GM21515 (cell line): ENCODE measurements at regions not wholly inside any gene's neighbourhood (a gene's known extent, or its start where the extent isn't known, plus 50 kb on each side); places are given as distances from the start of the nearest gene placed in this dataset.

Experiments
- ATAC-seq: cut with Tn5 transposase; IDR thresholded peaks from one replicate; pipeline ENCODE4 v1.9.1; 2021; ENCODE audit not compliant: unreplicated experiment

- ATAC-seq = no peak
These were observed 81.9 kb upstream of the POU3F1 start for GRCh38 chr1:38128511-38128910.

GRCh38 chr1:38127428-38127827 is 80.8 kb upstream of the POU3F1 start:
- ATAC-seq = no peak

GRCh38 chr1:38126970-38127369 is 80.4 kb upstream of the POU3F1 start:
- no peak for ATAC-seq

GRCh38 chr1:38125837-38126520 is 79.4 kb upstream of the POU3F1 start:
- no peak for ATAC-seq

- no peak for ATAC-seq
These were observed 78.4 kb upstream of the POU3F1 start for GRCh38 chr1:38125016-38125415.

- no peak for ATAC-seq
These were observed 77.0 kb upstream of the POU3F1 start for GRCh38 chr1:38123356-38124135.

DNA sequence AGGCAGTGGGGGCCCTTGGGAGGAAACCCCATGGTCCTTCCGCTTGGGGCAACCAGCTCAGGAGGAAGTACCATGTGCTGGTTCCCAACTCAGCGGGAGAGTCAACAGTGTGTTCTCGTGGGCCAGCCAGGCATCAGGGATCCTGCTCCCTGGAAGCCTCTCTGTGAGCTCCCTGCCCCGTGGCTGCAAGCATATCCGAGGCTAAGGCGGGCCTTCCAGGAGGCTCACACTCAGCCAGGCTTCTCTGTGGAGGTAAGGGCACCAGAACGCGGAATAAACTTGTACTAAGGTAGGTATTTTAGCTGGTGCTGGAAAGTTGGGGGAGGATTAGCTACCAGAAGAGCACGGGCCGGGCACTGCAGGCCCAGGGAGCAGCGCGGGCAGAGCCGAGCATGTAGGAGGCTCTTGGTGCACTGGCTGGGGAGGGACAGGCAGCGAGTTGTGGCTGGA is 74.7 kb upstream of the POU3F1 start:
- no peak for ATAC-seq

- no peak for ATAC-seq
These were observed 74.1 kb upstream of the POU3F1 start for GRCh38 chr1:38120552-38121230.

GRCh38 chr1:38118976-38119375 is 72.4 kb upstream of the POU3F1 start:
- ATAC-seq = no peak

GRCh38 chr1:38117444-38117887 is 70.9 kb upstream of the POU3F1 start:
- ATAC-seq = no peak

DNA sequence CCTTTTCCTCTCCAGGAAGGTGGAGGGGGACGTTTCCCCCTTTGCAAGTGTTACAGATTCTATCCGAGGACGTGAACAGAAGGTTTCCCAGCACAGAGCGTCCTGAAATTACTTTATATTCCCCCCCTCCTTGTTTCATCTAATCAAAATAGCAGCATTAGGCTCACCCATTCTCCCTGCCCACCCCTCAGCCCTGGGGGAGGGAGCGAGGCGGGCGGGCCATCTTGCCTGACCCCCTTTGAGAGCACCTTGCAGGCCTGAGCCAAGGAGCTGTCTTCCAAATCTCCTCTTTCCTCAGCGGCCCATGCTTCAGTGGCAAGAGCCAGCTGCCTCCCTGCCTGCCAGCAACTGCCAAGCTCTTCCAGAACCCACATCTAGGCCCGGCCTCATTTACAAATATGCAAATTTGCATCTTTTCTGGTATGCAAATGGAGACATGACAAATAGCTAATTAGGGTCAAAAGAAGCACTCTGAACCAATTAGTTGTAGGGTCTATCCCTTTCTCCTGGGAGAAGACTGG is 69.1 kb upstream of the POU3F1 start:
- no peak for ATAC-seq

DNA sequence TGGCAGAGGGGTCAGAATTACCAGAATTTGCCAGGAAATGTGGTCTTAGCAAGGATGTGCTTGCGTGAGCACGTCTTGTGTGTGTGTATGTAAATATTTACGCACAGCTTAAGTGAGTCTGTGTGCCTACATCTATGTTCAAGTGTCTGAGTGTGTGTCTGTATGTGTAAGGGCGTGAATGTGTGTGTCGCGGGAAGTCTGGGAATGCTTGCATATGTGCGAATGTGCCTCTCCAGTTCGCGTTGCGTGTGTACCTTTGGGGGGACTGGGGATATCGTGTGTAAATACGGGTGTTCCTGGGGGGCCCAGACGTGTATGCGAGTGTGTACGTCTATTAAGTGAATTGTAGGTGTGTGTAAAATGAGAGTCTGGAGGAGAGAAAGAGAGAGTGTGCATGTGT is 68.6 kb upstream of the POU3F1 start:
- ATAC-seq = no peak

DNA sequence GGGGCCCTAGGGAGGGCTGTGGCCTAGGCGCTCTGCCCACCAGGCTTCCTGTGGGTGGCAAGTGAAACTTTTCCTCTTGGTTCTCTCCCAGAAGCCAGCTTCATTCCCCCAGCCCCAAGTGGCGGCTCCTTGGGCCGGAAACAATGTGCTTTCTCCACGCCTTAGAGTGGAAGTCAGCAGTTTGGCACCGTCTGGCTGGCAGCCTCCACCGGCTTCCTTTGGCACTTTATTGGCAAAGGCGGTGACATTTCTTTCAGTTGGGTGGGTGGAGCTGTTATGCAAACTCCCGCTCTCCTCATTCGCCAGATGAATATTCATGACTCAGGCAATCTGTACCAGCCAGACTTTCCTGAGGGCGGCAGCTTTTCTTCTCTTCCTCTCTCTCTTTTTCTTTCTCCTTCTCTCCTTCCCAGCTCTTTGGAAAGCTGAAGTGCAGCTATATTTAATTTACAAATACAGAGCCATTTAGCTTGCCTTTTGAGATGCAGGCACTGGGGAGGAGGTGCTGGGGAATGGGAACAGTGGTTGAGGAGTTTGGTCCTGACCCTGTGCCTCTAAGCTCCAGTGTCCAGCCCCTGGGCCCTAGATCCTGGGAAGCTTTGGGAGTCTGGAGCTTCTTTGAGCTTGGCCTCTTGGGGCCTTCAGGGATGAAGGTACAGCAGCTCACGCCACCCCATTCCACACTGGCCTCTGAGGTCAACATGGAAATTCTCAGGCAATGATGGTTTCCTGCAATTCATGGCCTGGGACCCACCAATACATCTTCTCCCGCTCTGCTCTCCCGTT is 67.8 kb upstream of the POU3F1 start:
- no peak for ATAC-seq

DNA sequence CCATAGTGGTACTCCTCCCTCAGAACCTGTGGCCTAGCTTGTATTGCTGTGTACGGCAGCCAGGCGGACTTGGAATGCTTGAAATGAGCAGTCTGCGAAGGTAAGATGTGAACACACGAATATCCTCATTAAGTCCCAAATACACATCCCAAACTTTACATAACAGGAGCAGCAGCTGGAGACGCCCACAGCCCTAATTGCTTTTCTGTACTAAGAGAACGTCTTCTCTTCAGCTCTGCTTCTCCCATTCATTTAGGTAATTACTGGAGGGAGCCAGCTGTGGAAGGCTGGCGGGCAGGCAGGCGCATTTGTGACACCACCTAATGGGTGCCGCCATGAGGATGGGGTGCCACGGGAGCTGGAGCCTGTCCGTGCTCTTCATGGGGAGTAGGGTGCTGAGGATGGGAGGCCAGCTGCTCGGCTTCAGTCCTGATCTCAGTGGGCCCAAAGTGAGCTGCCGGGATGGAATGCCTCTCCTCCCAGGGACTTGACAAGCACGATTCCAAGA is 66.6 kb upstream of the POU3F1 start:
- ATAC-seq = no peak

- no peak for ATAC-seq
These were observed 65.0 kb upstream of the POU3F1 start for GRCh38 chr1:38111589-38111988.

DNA sequence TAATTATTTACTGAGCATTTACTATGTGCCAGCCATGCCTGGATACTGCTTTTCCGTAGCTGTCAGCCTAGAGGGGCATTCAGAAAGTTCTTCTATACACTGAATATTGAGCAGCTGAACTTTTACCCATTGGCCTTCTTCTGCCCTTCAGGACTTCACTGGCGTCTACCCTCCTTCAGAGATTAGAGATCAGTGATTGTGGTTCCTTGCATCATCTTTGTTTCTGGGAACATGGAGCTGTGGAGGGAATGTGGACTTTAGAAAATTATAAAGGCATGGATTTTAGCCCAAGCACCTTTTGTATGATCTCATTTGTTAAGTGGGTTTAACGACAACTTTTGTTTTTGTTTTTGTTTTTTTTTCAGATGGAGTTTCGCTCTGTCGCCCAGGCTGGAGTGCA is 58.7 kb upstream of the POU3F1 start:
- no peak for ATAC-seq

DNA sequence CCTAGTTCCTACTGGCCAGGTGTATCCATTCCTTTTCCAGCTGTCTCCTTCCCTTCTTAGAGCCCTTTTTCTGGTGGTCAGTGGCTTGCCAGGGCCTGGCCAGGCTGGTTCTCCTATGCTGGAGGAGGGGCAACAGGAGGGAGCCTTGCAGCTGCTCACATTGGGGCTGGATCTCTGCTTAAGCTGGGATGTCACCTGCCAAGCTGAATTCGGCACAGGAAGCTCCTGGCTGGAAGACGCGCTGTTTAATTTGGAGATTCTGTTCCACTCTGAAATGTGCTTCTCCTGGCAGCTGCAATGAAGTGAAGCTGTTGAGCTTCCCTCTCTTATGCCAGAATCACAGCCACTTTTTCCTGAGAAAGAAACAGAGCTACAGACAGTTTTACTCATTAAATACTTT is 56.0 kb upstream of the POU3F1 start:
- ATAC-seq = no peak

DNA sequence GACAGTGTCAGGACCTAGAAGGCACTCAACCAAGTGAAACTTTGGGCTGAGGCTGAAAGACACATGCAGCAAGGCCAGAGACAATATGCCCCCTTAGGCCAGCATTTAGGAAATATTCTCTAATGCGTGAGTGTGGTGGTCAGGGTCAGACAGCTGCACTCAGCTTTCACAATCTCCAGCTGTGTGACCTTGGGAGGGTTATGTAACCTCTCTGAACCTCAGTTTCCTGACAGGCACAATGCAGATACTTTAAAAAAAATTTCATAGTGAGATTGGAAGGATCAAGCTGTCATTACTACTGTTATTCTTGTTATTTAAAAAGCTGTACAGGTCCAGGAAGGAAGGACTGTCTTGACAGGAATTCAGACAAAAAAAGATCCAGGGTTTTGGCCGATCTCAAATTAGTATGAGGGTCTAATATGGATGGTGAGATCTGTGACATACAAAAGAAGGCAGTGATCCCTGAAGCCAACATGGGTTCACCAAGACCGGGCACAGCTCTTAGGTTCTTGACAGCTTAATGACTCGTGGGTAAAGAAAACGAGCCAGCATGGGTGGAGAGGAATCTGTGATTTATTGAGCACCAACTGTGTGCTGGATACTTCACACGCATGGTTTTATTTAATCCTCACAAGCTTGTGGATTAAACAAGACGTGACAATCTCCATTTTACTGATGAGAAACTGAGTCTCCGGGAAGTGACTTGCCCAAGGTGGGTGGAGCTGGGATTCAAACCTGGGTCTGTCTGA is 54.6 kb upstream of the POU3F1 start:
- ATAC-seq = no peak

DNA sequence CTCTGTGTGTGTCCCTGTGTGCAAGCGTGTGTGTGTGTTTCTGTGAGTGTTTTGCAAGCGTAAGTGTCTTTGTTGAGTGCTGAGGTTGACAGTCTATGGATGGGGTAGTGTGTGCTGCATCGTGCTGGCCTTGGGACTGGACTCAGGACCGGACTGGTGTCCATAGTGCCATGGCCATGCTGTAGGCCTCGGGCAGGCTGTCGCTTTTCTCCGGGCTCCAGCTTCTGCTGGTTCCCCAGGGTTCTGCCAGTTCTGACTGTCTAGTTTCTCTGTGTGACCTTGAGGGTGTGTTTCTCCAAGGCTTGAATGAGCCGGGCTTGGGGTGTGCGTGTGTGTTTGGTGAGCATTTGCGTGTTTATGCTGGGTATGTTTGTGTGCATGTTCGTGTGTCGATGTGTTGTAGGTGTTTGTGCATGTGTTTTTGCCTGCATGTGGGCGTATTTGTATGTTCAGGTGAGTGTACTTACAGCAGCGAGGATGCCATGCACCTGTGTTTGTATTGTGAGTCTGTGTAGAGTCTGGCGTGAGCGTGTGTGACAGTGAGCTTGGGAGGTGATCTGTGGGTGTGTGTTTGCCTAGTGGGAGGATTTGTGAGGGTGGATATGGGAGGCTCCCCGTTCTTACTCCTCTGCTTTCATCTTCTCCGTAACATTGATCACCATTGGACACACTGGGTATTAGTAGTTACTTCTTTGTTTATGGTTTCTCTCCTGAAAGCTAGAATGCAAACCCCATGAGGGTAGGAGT is 51.7 kb upstream of the POU3F1 start:
- no peak for ATAC-seq
